ENCODE measurements at regions not wholly inside any gene's neighbourhood (a gene's known extent, or its start where the extent isn't known, plus 50 kb on each side); places are given as distances from the start of the nearest gene placed in this dataset.

DNA sequence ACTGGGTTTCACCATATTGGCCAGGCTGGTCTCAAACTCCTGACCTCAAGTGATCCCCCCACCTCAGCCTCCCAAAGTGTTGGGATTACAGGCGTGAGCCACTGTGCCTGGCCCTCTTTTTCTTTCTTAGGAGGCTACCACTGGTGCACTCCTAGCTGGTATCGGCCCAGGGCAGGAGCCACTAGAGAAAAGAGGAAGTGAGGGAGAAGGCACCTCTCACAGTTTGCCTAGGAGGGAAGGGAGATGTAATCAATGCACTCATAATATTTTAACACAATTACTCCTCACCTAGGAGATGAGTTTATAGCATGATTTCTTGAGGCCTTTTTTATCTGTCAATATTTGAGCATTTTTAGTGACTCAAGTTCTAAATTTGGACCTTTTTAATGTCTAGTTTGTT, 189.0 kb upstream of the SOX4 start:
- TF ChIP-seq CTCF (IDR thresholded peaks at IDR 0.05; ENCODE audit: low read depth, low read length), result no peak
- TF ChIP-seq POLR2A (IDR thresholded peaks at IDR 0.05; ENCODE audit: extremely low read depth, insufficient read length), result no peak
- TF ChIP-seq MYC (IDR thresholded peaks at IDR 0.05; ENCODE audit: low read depth, low read length), result no peak
- no peak for TF ChIP-seq MAX (IDR thresholded peaks at IDR 0.05; ENCODE audit: low read depth, low read length)
